Heart left ventricle (tissue), 16 donors: ENCODE measurements at regions not wholly inside any gene's neighbourhood (a gene's known extent, or its start where the extent isn't known, plus 50 kb on each side); places are given as distances from the start of the nearest gene placed in this dataset.

ENCODE experiments used
- ATAC-seq, 4 donors: fragments of 200-7000 bp; cut with Tn5 transposase; one replicate each; pipeline ENCODE4 v1.9.1; 2020 to 2022; ENCODE audit warnings: moderate library complexity in 4 of 4, mild to moderate bottlenecking in 3 of 4, moderate number of reproducible peaks in 1 of 4
- DNase-seq, 5 donors: peaks; one replicate each; pipeline ENCODE4 v3.0.0-alpha.2; 2020
- H3K27ac ChIP-seq, 12 donors: fragments of 200-600 bp; sonication (generic) in 4 of 12; one replicate each; pipeline versions ENCODE4 v1.5.0 to v1.8.0; 2016 to 2022; ENCODE audit warnings: mild to moderate bottlenecking in 2 of 12
- H3K27me3 ChIP-seq, 9 donors: fragments of 200-600 bp; sonication (generic) in 2 of 9; one replicate each; pipeline versions ENCODE4 v1.5.1 to v1.8.0; 2016 to 2022; ENCODE audit warnings: mild to moderate bottlenecking in 3 of 9
- H3K36me3 ChIP-seq, 9 donors: fragments of 200-600 bp; sonication (generic) in 2 of 9; one replicate each; pipeline versions ENCODE4 v1.5.0 to v1.8.0; 2018 to 2022; ENCODE audit warnings: mild to moderate bottlenecking in 2 of 9
- H3K4me1 ChIP-seq, 12 donors: fragments of 200-600 bp; sonication (generic) in 4 of 12; one replicate each; pipeline versions ENCODE4 v1.5.0 to v1.8.0; 2016 to 2022; ENCODE audit warnings: mild to moderate bottlenecking in 3 of 12
- H3K4me3 ChIP-seq, 12 donors: fragments of 200-600 bp; sonication (generic) in 4 of 12; one replicate each; pipeline versions ENCODE4 v1.5.0 to v1.8.0; 2017 to 2022; ENCODE audit warnings: mild to moderate bottlenecking in 9 of 12, moderate library complexity in 4 of 12
- H3K9me3 ChIP-seq, 12 donors: fragments of 200-600 bp; sonication (generic) in 4 of 12; one replicate each; pipeline versions ENCODE4 v1.5.0 to v1.8.0; 2016 to 2022; ENCODE audit warnings: mild to moderate bottlenecking in 1 of 12
- CTCF ChIP-seq, 12 donors: fragments of 200-600 bp; sonication (generic) in 4 of 12; IDR thresholded peaks; one replicate each; pipeline versions ENCODE4 v1.5.0 to v1.8.0; 2018 to 2022; ENCODE audit warnings: antibody characterized with exemption in 12 of 12, mild to moderate bottlenecking in 5 of 12
- POLR2A ChIP-seq, 2 donors: fragments of 450-650 bp; IDR thresholded peaks; one replicate each; pipeline ENCODE4 v1.6.1; 2017; ENCODE audit warnings: antibody characterized with exemption in 2 of 2, mild to moderate bottlenecking in 2 of 2, moderate library complexity in 2 of 2
- WGBS, 4 donors: extraction: QIAGEN DNeasy Blood & Tissue Kit in 2 of 4; methylation state at CpG; one replicate each; pipeline versions ENCODE4 v1.1.5 to v1.1.7; 2013 to 2018; 5-methylcytosine and 5-hydroxymethylcytosine counted together
- intact Hi-C, 10 donors: fragments of 100-400 bp; cut with DNase I; formaldehyde crosslinking; loops; one replicate each; pipeline versions ENCODE4 v1.11.1 to v1.14.2; 2022
- donor health status: ischemic (EF 13 %, LVEDD 7.1; RV severe dilation, severe dysfunction).
- donor health status: healthy with polysubstance abuse.
- donor health status: DM: no; HTN: yes; CAD: no.
- donor health status: DM: no; HTN: no; CAD: no.
- donor health status: ischemic (EF 25% LVEDD 6.9; RV normal size, moderate dysfunction).
- donor health status: ischemic (EF 25% LVEDD 5.7; RV mildly dilated, moderate dysfunction).
- donor health status: healthy.
- donor health status: DM: yes; HTN: yes; CAD: no.
- donor health status: ischemic (EF 35%, LVEDD 5.7; RV mildly dilated, moderate dysfunction).
- donor health status: nonischemic (EF 11% LVEDD 7.7; RV severe dilation, severe dysfunction).
- donor health status: DM: yes; HTN: yes; CAD: no.
- donor health status: PGD.
- donor health status: ischemic (EF 29% LVEDD 5.4; RV normal size, mild dysfunction).
- donor health status: nonischemic (EF 23%, LVEDD 6.1; RV moderate dilation, normal function).

GRCh38 chr2:51424418-51424817 is 392.5 kb upstream of the NRXN1 start:
- DNase-seq (no peak), ATAC-seq (no peak)
- no peaks in the 10 kb centered on the region for H3K36me3 ChIP-seq
- peaks cover 0 to 28% (median 0%) of the 10 kb centered on the region in 12 donors for H3K9me3 ChIP-seq
- no peaks in the 10 kb centered on the region for H3K27me3 ChIP-seq
- no peaks in the 10 kb centered on the region for H3K4me1 ChIP-seq
- intact Hi-C loops: no loop called here
- no peak overlapping the region for H3K27ac ChIP-seq
- H3K4me3 ChIP-seq: no peak overlapping the region
- TF ChIP-seq POLR2A (IDR thresholded peaks at IDR 0.05) (no peak), CTCF (IDR thresholded peaks at IDR 0.05) (no peak)
- 55 to 80% (median 64%) methylated on average over 1 to 2 of the region's 2 CpGs for WGBS, 4 donors

GRCh38 chr2:51420511-51420910 is 388.6 kb upstream of the NRXN1 start:
- H3K4me3 ChIP-seq: no peak overlapping the region
- no peak overlapping the region for H3K27ac ChIP-seq
- ATAC-seq (no peak), DNase-seq (no peak)
- H3K9me3 ChIP-seq: peaks cover 0 to 23% (median 0%) of the 10 kb centered on the region in 12 donors
- no peak for TF ChIP-seq POLR2A (IDR thresholded peaks at IDR 0.05)
- no peak for TF ChIP-seq CTCF (IDR thresholded peaks at IDR 0.05)
- no peaks in the 10 kb centered on the region for H3K4me1 ChIP-seq
- H3K36me3 ChIP-seq: no peaks in the 10 kb centered on the region
- intact Hi-C loops: no loop called here
- no peaks in the 10 kb centered on the region for H3K27me3 ChIP-seq
- 3 to 13% (median 8%) methylated on average over 3 of the region's 3 CpGs for WGBS, 4 donors

- ATAC-seq (no peak), DNase-seq (no peak)
- Histone ChIP-seq H3K4me1 (no peaks in the 10 kb centered on the region), H3K36me3 (no peaks in the 10 kb centered on the region), H3K4me3 (no peak overlapping the region), H3K27ac (no peak overlapping the region), H3K27me3 (no peaks in the 10 kb centered on the region), H3K9me3 (peaks cover 0 to 9% (median 0%) of the 10 kb centered on the region in 12 donors)
- intact Hi-C loops: no loop called here
- TF ChIP-seq CTCF (IDR thresholded peaks at IDR 0.05): no peak
- TF ChIP-seq POLR2A (IDR thresholded peaks at IDR 0.05): no peak
- WGBS, 4 donors: 79 to 93% (median 88%) methylated on average over 1 of the region's 1 CpG
Observed at GRCh38 chr2:51413726-51414125, 381.8 kb upstream of the NRXN1 start.

- H3K27ac ChIP-seq: no peak overlapping the region
- intact Hi-C loops: no loop called here
- peaks cover 0 to 6% (median 0%) of the 10 kb centered on the region in 12 donors for H3K9me3 ChIP-seq
- H3K4me3 ChIP-seq: no peak overlapping the region
- no peaks in the 10 kb centered on the region for H3K4me1 ChIP-seq
- no peak for ATAC-seq
- TF ChIP-seq CTCF (IDR thresholded peaks at IDR 0.05) (no peak), POLR2A (IDR thresholded peaks at IDR 0.05) (no peak)
- H3K36me3 ChIP-seq: no peaks in the 10 kb centered on the region
- WGBS, 4 donors: 35 to 43% (median 40%) methylated on average over 3 of the region's 3 CpGs
- H3K27me3 ChIP-seq: no peaks in the 10 kb centered on the region
- no peak for DNase-seq
Observed at GRCh38 chr2:51410331-51410730, 378.4 kb upstream of the NRXN1 start.
